Naive thymus-derived CD8-positive, alpha-beta T cell (primary cell): ENCODE measurements at regions not wholly inside any gene's neighbourhood (a gene's known extent, or its start where the extent isn't known, plus 50 kb on each side); places are given as distances from the start of the nearest gene placed in this dataset.

Experiments used
- ATAC-seq, 2 donors: fragments of 150-1000 bp; cut with Tn5 transposase in 1 of 2; sonication (Bioruptor Pico), chemical (Tn5 transposase) in 1 of 2; 1 replicate in 1 of 2; 2 replicates in 1 of 2; pipeline ENCODE4 v1.10.0; 2021; ENCODE audit warnings: mild to moderate bottlenecking in 2 of 2, moderate library complexity in 2 of 2
- POLR2A ChIA-PET: fragments of 350-600 bp; sonication (Branson Sonifier 250); formaldehyde crosslinking; loops from one replicate; lab custom pipeline; 2021; ENCODE audit warnings: antibody characterized with exemption; lab: Charles Lee
- DNase-seq, 10 donors: peaks; one replicate each; pipeline versions ENCODE4 v3.0.0 to v3.0.0-alpha.2; 2020 to 2022
- H3K27ac Mint-ChIP-seq, 10 donors: one replicate each; pipeline ENCODE4 v1.8.0; 2020 to 2022; ENCODE audit warnings: mild to moderate bottlenecking in 10 of 10, mixed read lengths in 10 of 10, moderate library complexity in 4 of 10, inconsistent platforms in 1 of 10
- H3K27me3 Mint-ChIP-seq, 5 donors: one replicate each; pipeline ENCODE4 v1.8.0; 2021 to 2022; ENCODE audit warnings: mixed read lengths in 5 of 5
- H3K36me3 Mint-ChIP-seq, 3 donors: one replicate each; pipeline ENCODE4 v1.8.0; 2020 to 2022; ENCODE audit warnings: mixed read lengths in 3 of 3, mild to moderate bottlenecking in 2 of 3, inconsistent platforms in 1 of 3
- H3K4me1 Mint-ChIP-seq, 4 donors: one replicate each; pipeline ENCODE4 v1.8.0; 2021 to 2022; ENCODE audit warnings: mixed read lengths in 4 of 4
- H3K4me3 Mint-ChIP-seq, 10 donors: one replicate each; pipeline ENCODE4 v1.8.0; 2020 to 2022; ENCODE audit warnings: mild to moderate bottlenecking in 10 of 10, mixed read lengths in 10 of 10, moderate library complexity in 6 of 10, inconsistent platforms in 1 of 10
- H3K9me3 Mint-ChIP-seq, 9 donors: one replicate each; pipeline ENCODE4 v1.8.0; 2020 to 2022; ENCODE audit warnings: mixed read lengths in 9 of 9, mild to moderate bottlenecking in 3 of 9, inconsistent platforms in 1 of 9, moderate library complexity in 1 of 9

- Mint-ChIP-seq H3K27ac (peak overlapping the region in 2 of 10 donors; percentile 11 to 43), H3K36me3 (no peaks in the 10 kb centered on the region), H3K9me3 (no peaks in the 10 kb centered on the region), H3K4me3 (no peak overlapping the region), H3K27me3 (no peaks in the 10 kb centered on the region), H3K4me1 (peaks cover 0 to under 1% (median 0%) of the 10 kb centered on the region in 4 donors)
- no peak for ATAC-seq
- no peak for DNase-seq
- POLR2A ChIA-PET = no interaction called here
Measured at GRCh38 chrX:39930786-39931528, 166.8 kb downstream of the BCOR start.

GRCh38 chrX:39931529-39932282, 166.1 kb downstream of the BCOR start:
- Mint-ChIP-seq H3K4me1 (peaks cover 0 to 5% (median 1%) of the 10 kb centered on the region in 4 donors), H3K27me3 (no peaks in the 10 kb centered on the region), H3K9me3 (no peaks in the 10 kb centered on the region), H3K27ac (no peak overlapping the region), H3K4me3 (no peak overlapping the region), H3K36me3 (no peaks in the 10 kb centered on the region)
- ATAC-seq (no peak), DNase-seq (no peak)
- POLR2A ChIA-PET = no interaction called here

GRCh38 chrX:39935411-39936064, 162.2 kb downstream of the BCOR start:
- POLR2A ChIA-PET = no interaction called here
- peak overlapping the region in 2 of 10 donors; percentile 13 to 49 for H3K27ac Mint-ChIP-seq
- no peaks in the 10 kb centered on the region for H3K27me3 Mint-ChIP-seq
- no peaks in the 10 kb centered on the region for H3K36me3 Mint-ChIP-seq
- H3K4me3 Mint-ChIP-seq = no peak overlapping the region
- H3K9me3 Mint-ChIP-seq = no peaks in the 10 kb centered on the region
- peaks cover 3 to 16% (median 12%) of the 10 kb centered on the region in 4 donors for H3K4me1 Mint-ChIP-seq
- no peak for ATAC-seq
- DNase-seq = no peak

GRCh38 chrX:39936886-39937770, 160.6 kb downstream of the BCOR start:
- no peaks in the 10 kb centered on the region for H3K9me3 Mint-ChIP-seq
- H3K36me3 Mint-ChIP-seq = no peaks in the 10 kb centered on the region
- DNase-seq = peak in 1 of 10 donors; percentile 10
- H3K4me1 Mint-ChIP-seq = peaks cover 3 to 16% (median 12%) of the 10 kb centered on the region in 4 donors
- H3K27ac Mint-ChIP-seq = peak overlapping the region in 8 of 10 donors; percentile 62 to 85 (median 74)
- POLR2A ChIA-PET = no interaction called here
- peak overlapping the region; percentile 61 to 83 (median 75) for H3K4me3 Mint-ChIP-seq
- ATAC-seq = peak; percentile 28 to 52
- H3K27me3 Mint-ChIP-seq = no peaks in the 10 kb centered on the region

GRCh38 chrX:39938466-39938865, 159.3 kb downstream of the BCOR start:
- DNase-seq (no peak), ATAC-seq (no peak)
- Mint-ChIP-seq H3K9me3 (peaks cover 0 to 6% (median 0%) of the 10 kb centered on the region in 9 donors), H3K27me3 (no peaks in the 10 kb centered on the region), H3K27ac (peak overlapping the region in 1 of 10 donors; percentile 56), H3K4me3 (no peak overlapping the region), H3K4me1 (peaks cover 3 to 16% (median 12%) of the 10 kb centered on the region in 4 donors), H3K36me3 (peaks cover 0 to 5% (median 0%) of the 10 kb centered on the region in 3 donors)
- POLR2A ChIA-PET = no interaction called here

GRCh38 chrX:39939678-39940077, 158.1 kb downstream of the BCOR start:
- peaks cover 3 to 16% (median 12%) of the 10 kb centered on the region in 4 donors for H3K4me1 Mint-ChIP-seq
- peaks cover 0 to 5% (median 0%) of the 10 kb centered on the region in 3 donors for H3K36me3 Mint-ChIP-seq
- DNase-seq (no peak), ATAC-seq (no peak)
- H3K27ac Mint-ChIP-seq = no peak overlapping the region
- POLR2A ChIA-PET = no interaction called here
- peaks cover 0 to 12% (median 0%) of the 10 kb centered on the region in 9 donors for H3K9me3 Mint-ChIP-seq
- H3K27me3 Mint-ChIP-seq = no peaks in the 10 kb centered on the region
- no peak overlapping the region for H3K4me3 Mint-ChIP-seq

GRCh38 chrX:39941332-39941920, 156.3 kb downstream of the BCOR start:
- no peak for ATAC-seq
- peaks cover 3 to 14% (median 10%) of the 10 kb centered on the region in 4 donors for H3K4me1 Mint-ChIP-seq
- peaks cover 0 to 5% (median 0%) of the 10 kb centered on the region in 3 donors for H3K36me3 Mint-ChIP-seq
- no peaks in the 10 kb centered on the region for H3K27me3 Mint-ChIP-seq
- DNase-seq = no peak
- POLR2A ChIA-PET = no interaction called here
- peaks cover 0 to 12% (median 0%) of the 10 kb centered on the region in 9 donors for H3K9me3 Mint-ChIP-seq
- no peak overlapping the region for H3K27ac Mint-ChIP-seq
- H3K4me3 Mint-ChIP-seq = no peak overlapping the region

- H3K9me3 Mint-ChIP-seq = peaks cover 0 to 12% (median 0%) of the 10 kb centered on the region in 9 donors
- H3K4me3 Mint-ChIP-seq = no peak overlapping the region
- POLR2A ChIA-PET = interaction anchor here (1.2 kb wide), 1 partner anchor 25 kb away, joined by 3 read pairs; no protein-coding TSS in a partner anchor
- peaks cover 0 to 5% (median 0%) of the 10 kb centered on the region in 3 donors for H3K36me3 Mint-ChIP-seq
- H3K27me3 Mint-ChIP-seq = no peaks in the 10 kb centered on the region
- H3K27ac Mint-ChIP-seq = no peak overlapping the region
- no peak for ATAC-seq
- H3K4me1 Mint-ChIP-seq = peaks cover 3 to 6% (median 5%) of the 10 kb centered on the region in 4 donors
- DNase-seq = no peak
Measured at GRCh38 chrX:39944416-39944815, 153.3 kb downstream of the BCOR start.

- Mint-ChIP-seq H3K27me3 (no peaks in the 10 kb centered on the region), H3K36me3 (peaks cover 0 to 5% (median 0%) of the 10 kb centered on the region in 3 donors), H3K9me3 (peaks cover 0 to 12% (median 0%) of the 10 kb centered on the region in 9 donors), H3K4me3 (no peak overlapping the region), H3K27ac (no peak overlapping the region), H3K4me1 (peaks cover 3 to 6% (median 5%) of the 10 kb centered on the region in 4 donors)
- ATAC-seq (no peak), DNase-seq (no peak)
- POLR2A ChIA-PET = interaction anchor here (0.7 kb wide), 1 partner anchor 171 kb away, joined by 3 read pairs; no protein-coding TSS in a partner anchor
Measured at GRCh38 chrX:39945709-39946108, 152.0 kb downstream of the BCOR start.

GRCh38 chrX:39946822-39947221, 150.9 kb downstream of the BCOR start:
- H3K27ac Mint-ChIP-seq = no peak overlapping the region
- no peak for ATAC-seq
- H3K36me3 Mint-ChIP-seq = peaks cover 0 to 5% (median 0%) of the 10 kb centered on the region in 3 donors
- DNase-seq = no peak
- peaks cover 3 to 6% (median 5%) of the 10 kb centered on the region in 4 donors for H3K4me1 Mint-ChIP-seq
- H3K9me3 Mint-ChIP-seq = peaks cover 0 to 12% (median 0%) of the 10 kb centered on the region in 9 donors
- H3K4me3 Mint-ChIP-seq = no peak overlapping the region
- no peaks in the 10 kb centered on the region for H3K27me3 Mint-ChIP-seq
- POLR2A ChIA-PET = no interaction called here

- DNase-seq (no peak), ATAC-seq (no peak)
- Mint-ChIP-seq H3K27me3 (no peaks in the 10 kb centered on the region), H3K4me1 (peaks cover 3 to 6% (median 5%) of the 10 kb centered on the region in 4 donors), H3K27ac (peak overlapping the region in 1 of 10 donors; percentile 73), H3K4me3 (peak overlapping the region in 1 of 10 donors; percentile 27), H3K9me3 (peaks cover 0 to 5% (median 0%) of the 10 kb centered on the region in 9 donors), H3K36me3 (no peaks in the 10 kb centered on the region)
- POLR2A ChIA-PET = no interaction called here
Measured at GRCh38 chrX:39948582-39948981, 149.2 kb downstream of the BCOR start.
